Stimulated activated CD4-positive, alpha-beta T cell treated with anti-CD3 and anti-CD28 coated beads, Interleukin-4, amount 100 ng/mL, for 1 hour (primary cell): ENCODE measurements at regions not wholly inside any gene's neighbourhood (a gene's known extent, or its start where the extent isn't known, plus 50 kb on each side); places are given as distances from the start of the nearest gene placed in this dataset.
"Not testable (repeated sequence)": the region's sequence is repeated elsewhere in the genome, so short reads cannot be mapped to it uniquely, and the experiment has no call there.

Experiments used
- DNase-seq: peaks from one replicate; pipeline ENCODE4 v3.0.0-alpha.2; 2020

GRCh38 chr13:21920802-21921201, 249.9 kb downstream of the FGF9 start:
- not testable (repeated sequence) for DNase-seq

GRCh38 chr13:21924958-21925357, 254.1 kb downstream of the FGF9 start:
- DNase-seq: no peak

DNA sequence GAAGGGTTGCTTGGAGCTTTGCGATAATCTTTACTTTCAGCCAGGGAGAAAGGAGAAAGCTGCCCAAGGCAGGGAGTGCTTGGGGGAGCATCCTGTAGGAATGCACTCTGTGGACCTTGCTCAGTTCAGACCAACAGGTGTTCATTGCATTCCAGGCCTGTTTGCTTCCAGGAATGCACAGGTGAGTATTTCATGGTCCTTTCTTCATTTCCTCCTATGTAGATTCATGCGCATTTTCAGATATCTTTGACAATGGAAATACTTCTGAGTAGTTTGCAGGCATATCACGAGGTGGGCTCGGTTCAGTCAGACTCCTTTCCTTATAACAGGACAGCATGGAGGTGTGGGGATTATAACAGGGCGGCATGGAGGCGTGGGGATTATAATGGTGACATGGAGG, 254.8 kb downstream of the FGF9 start:
- DNase-seq: no peak

DNA sequence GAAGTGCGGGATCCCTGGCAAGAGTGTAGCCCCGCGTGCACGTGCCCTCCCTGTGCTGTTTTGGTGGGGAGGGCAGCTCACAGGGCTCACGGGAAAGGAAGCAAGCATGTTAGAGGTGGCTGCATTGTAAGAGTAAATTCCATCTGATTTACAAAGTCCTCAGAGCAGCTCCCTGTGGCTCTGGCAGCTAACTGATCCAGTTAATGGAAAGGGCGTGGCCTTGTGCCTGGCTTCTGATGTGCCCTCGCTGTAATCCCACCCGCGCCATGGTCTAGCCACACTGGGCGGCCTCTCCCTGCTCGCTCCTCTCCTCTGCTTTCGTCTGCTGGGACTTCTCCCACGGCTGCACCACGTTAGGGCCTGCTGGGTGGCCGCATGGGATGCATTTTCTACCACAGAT, 258.5 kb downstream of the FGF9 start:
- DNase-seq: no peak

DNA sequence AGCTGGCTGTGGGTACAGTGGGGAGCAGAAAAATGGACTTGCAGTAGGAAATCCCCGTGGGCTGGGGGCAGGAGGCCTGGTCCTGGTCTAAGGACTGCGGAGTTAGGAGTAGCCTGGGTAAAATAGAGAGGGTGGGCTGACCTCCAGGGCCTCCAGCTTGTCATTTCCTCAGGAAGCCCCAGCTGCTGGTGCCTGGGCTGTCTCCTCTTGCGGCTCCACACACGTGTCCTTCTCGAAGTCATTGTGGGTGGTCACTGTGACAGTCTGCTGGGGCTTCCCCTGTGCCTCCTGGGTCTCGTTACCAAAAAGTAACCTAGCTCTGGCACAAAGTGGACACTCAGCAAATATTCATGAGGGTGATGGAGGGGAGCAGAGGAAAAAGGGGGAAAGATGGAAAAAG, 259.7 kb downstream of the FGF9 start:
- no peak for DNase-seq

DNA sequence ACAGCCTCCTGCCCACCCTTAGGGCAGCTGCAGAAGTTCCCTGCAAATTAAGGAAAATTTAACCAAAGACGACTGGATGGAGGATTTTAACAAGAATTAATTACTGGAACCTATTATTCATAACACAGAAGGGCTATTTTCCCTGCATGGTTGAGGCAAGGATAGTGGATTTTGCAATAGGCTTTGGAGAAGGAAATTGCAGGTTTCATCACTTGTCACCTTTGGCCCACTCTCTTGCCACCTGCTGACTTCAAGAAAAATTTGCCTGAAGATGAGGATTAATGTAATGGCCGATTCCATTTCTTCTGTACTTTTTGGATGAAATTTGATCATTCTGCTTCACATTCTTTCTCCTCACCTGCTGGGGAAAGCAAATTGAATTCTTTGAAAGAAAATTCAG, 261.7 kb downstream of the FGF9 start:
- DNase-seq: no peak

GRCh38 chr13:21932996-21933395, 262.1 kb downstream of the FGF9 start:
- no peak for DNase-seq

- DNase-seq: no peak
These were observed 263.4 kb downstream of the FGF9 start for GRCh38 chr13:21934284-21934683.

GRCh38 chr13:21936674-21937073, 265.8 kb downstream of the FGF9 start:
- no peak for DNase-seq

GRCh38 chr13:21938168-21938567, 267.3 kb downstream of the FGF9 start:
- DNase-seq: no peak

GRCh38 chr13:21938636-21939035, 267.8 kb downstream of the FGF9 start:
- no peak for DNase-seq

- DNase-seq: no peak
These were observed 271.2 kb downstream of the FGF9 start for GRCh38 chr13:21942061-21942460.

DNA sequence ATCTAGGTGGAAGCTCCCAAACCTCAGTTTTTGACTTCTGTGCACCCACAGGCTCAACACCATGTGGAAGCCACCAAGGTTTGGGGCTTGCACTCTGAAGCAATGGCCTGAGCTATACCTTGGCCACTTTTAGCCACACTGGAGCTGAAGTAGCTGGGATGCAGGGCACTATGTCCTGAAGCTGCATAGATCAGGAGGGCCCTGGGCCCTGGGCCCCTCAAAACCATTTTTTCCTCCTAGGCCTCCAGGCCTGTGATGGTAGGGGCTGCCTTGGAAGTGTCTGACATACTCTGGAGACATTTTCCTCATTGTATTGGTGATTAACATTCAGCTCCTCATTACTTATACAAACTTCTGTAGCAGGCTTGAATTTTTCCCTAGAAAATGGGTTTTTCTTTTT, 273.7 kb downstream of the FGF9 start:
- no peak for DNase-seq

- no peak for DNase-seq
These were observed 274.3 kb downstream of the FGF9 start for GRCh38 chr13:21945195-21945594.

GRCh38 chr13:21946964-21947363, 276.1 kb downstream of the FGF9 start:
- no peak for DNase-seq

DNA sequence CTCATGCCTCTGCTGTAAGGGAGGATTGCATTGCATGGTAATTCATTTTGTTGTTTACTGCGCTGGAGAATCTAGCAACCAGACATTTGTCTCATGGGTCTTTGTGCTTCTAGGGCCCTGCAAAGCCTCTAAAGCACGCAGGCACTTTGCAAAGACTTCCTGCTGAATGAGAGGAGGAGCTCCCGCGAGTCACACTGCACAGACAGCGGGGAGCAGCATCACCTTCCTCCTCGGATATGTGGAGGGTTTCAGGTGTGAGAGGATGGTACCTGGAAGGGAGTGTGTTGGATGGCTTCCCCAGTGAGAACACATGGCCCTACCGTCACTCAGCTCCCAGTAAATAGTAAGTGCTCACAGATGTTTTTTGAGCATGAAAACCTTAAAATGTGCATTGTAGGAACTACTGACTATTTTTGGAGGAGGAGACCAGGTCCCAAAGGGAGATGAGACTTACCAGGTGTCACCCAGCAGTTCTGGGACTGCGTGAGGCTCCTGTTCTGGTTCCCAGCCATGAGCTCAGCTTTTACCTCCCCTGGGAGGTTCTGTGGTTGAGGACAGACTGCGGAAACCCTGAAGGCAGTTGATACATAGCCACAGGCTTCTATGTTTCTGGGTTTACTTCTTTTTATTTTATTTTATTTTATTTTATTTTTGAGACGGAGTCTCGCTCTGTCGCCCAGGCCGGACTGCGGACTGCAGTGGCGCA, 278.0 kb downstream of the FGF9 start:
- no peak for DNase-seq

DNA sequence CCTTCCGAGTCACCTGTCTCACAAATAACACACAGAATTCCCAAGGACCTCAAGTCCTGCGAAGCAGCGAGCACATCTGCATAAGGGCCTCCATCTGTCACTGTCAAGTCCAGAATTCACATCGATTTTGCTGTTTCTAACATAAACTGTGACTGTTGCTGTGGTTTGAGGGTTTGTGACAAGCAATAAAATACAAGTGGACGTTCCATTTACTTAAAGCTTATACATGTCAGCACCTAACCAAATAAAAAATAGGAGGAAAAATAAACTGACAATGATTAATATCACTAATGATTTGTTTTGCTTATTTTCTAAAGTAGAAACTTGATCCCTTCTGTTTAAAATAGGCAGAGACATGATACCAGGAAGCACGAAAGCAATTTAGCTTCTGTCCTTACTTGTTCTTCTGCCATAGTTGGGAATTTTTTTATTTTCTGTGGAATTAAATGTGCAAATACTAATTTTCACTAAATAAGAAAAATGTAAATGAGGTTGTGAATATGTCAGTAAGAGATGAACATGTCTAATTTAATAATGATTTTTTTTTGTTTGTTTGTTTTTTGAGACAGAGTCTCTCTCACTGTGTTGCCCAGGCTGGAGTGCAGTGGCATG, 279.1 kb downstream of the FGF9 start:
- DNase-seq: no peak

GRCh38 chr13:21956666-21957065, 285.8 kb downstream of the FGF9 start:
- DNase-seq: no peak

- no peak for DNase-seq
These were observed 287.0 kb downstream of the FGF9 start for GRCh38 chr13:21957833-21958232.

- no peak for DNase-seq
These were observed 289.2 kb downstream of the FGF9 start for GRCh38 chr13:21960108-21960507.

GRCh38 chr13:21964686-21965085, 293.8 kb downstream of the FGF9 start:
- no peak for DNase-seq

DNA sequence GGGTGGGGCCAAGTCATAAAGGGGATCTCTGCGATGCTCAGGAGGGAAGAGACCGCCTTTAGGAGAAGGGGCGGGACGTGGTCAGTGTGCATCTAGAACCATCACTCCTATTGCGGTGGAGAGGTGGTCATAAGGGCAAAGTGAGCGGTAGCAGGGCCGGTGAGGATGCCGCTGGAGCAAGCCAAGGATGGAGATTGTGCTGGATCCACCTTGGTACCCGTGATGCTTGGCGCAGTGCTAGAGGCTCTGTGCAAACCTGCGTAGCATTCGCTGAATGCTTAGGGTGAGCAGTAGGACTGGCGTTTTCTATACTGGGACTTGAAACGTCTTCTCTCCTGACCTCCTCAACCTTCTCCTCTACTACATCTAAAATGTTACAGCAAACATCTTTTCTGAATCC, 294.2 kb downstream of the FGF9 start:
- DNase-seq: no peak

- DNase-seq: no peak
These were observed 295.1 kb downstream of the FGF9 start for GRCh38 chr13:21966014-21966413.

GRCh38 chr13:21967871-21968270, 297.0 kb downstream of the FGF9 start:
- no peak for DNase-seq

DNA sequence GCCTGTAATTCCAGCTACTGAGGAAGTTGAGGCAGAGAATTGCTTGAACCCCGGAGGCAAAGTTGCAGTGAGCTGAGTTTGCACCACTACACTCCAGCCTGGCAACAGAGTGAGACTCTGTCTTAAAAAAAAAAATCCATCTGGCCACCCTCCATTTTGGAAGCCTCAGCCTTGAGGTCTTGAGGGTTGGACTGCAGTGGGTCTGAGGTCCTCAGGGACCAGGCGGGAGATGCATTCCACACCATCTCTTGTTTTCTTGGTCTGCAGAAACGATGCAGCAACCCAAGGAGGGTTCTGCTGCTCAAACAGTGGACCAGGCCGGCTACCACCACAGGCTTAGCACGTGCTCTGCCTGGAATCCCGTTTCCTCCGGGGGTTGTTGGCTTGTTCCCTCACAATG, 299.3 kb downstream of the FGF9 start:
- DNase-seq: no peak
